Stimulated activated CD4-positive, alpha-beta T cell treated with anti-CD3 and anti-CD28 coated beads, Interleukin-12 subunit alpha, Interleukin-12 subunit beta, amount 100 ng/mL, for 4 hours (primary cell): ENCODE measurements at regions not wholly inside any gene's neighbourhood (a gene's known extent, or its start where the extent isn't known, plus 50 kb on each side); places are given as distances from the start of the nearest gene placed in this dataset.
"Not testable (repeated sequence)": the region's sequence is repeated elsewhere in the genome, so short reads cannot be mapped to it uniquely, and the experiment has no call there.

Experiments
- DNase-seq: peaks from one replicate; pipeline ENCODE4 v3.0.0-alpha.2; 2020

DNA sequence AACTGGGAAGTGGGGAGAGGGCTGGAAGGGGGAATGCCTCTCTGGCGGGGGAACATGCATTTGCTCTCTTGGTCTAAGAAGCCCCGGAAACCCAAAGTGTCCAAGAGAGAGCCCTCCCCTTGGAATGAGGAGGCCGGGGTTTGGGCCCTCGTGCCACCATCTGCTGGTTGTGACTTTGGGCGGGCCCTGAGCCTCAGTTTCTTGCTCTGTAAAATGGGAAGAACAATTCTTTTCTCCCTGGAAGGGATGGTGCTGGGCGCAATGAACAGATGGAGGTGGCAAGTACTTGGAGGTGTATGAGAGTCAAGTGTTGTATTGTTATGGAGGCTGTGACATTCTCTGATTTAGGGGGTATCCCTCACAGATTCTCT, 69.9 kb upstream of the TARDBP start:
- no peak for DNase-seq

GRCh38 chr1:10943041-10943440, 69.4 kb upstream of the TARDBP start:
- DNase-seq = no peak

DNA sequence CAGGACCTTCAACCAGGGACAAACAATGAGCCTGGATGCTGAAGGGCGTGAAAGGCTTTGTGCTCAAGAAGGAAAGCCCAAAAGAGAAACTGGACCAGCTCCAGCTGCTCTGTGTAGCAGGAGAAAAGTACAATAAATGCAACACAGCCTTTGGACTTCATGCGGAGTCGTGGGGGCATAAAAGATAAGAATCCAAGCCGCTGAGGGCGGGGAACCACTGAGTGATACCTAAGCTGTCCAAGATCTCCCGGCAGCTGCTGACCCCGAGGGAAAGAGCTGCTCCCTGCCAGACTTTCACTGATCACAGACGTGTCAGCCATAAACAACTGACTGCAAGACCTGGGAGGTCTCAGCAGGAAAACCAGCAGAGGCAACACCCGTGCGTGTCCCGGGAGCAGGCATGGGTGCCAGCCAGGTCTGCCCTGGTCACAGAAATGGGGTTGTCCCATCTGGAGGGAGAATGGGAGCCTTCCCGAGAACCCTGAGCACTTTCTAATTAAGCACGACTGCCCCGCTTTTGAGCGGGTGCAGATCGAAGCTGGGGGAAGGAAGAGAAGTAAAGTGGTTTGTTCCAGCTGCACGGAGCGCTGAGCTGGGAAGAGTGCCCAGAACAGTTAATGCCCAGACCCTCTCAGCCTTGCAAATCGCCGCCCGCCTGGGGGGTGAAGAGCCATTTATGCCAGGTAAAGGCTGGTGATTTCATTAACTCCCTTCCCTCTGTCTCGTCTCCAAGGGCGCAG, 68.3 kb upstream of the TARDBP start:
- no peak for DNase-seq

GRCh38 chr1:10945991-10946509, 66.4 kb upstream of the TARDBP start:
- no peak for DNase-seq

- DNase-seq = no peak
Measured at GRCh38 chr1:10947181-10947580, 65.3 kb upstream of the TARDBP start.

- DNase-seq = no peak
Measured at GRCh38 chr1:10947691-10948462, 64.6 kb upstream of the TARDBP start.

- DNase-seq = no peak
Measured at GRCh38 chr1:10948463-10948775, 64.0 kb upstream of the TARDBP start.

GRCh38 chr1:10950316-10951172, 61.9 kb upstream of the TARDBP start:
- DNase-seq = no peak

DNA sequence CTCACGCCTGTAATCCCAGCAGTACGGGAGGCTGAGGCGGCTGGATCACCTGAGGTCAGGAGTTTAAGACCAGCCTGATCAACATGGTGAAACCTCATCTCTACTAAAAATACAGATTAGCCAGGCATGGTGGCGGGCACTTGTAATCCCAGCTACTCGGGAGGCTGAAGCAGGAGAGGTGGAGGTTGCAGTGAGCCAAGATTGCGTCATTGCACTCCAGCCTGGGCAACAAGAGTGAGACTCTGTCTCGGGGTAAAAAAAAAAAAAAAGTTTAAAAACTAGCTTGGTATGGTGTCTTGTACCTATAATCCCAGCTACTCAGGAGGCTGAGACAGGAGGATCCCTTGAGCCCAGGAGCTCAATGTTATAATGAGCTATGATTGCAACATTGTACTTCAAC, 61.2 kb upstream of the TARDBP start:
- not testable (repeated sequence) for DNase-seq

GRCh38 chr1:10951961-10952360, 60.5 kb upstream of the TARDBP start:
- no peak for DNase-seq

GRCh38 chr1:10953505-10954193, 58.8 kb upstream of the TARDBP start:
- DNase-seq = no peak

- no peak for DNase-seq
Measured at GRCh38 chr1:10957133-10957532, 55.3 kb upstream of the TARDBP start.

DNA sequence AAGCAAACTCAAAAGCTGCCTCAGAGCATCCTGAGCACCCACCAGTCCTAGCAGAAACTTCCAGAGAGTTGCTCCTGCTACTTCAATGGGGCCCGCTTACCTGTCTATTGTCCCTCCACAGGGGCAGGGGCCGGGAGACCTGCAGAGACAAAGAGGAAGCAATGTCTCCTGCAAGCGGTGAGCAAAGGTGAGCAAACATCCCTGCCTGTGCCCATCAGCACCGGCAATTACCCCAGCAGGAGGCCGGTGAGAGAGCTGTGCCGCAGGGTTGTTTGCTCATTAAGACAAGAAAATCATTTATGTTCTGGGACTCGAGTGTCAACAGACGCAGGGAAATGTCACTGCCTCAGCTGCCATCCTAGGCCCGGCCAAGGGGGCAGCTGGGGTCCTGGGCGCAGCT, 53.8 kb upstream of the TARDBP start:
- no peak for DNase-seq

- peak; percentile 86 for DNase-seq
Measured at GRCh38 chr1:10960411-10961299, 51.8 kb upstream of the TARDBP start.

GRCh38 chr1:10961300-10961833, 51.1 kb upstream of the TARDBP start:
- no peak for DNase-seq

- no peak for DNase-seq
Measured at GRCh38 chr1:10962483-10962882, 50.0 kb upstream of the TARDBP start.
